Esophagus squamous epithelium (tissue), 4 donors: ENCODE measurements at regions not wholly inside any gene's neighbourhood (a gene's known extent, or its start where the extent isn't known, plus 50 kb on each side); places are given as distances from the start of the nearest gene placed in this dataset.

Experiments used
- CTCF ChIP-seq, 6 experiments: fragments of 450-650 bp in 4 of 6; fragments of 200-600 bp in 2 of 6; sonication (generic) in 2 of 6; IDR thresholded peaks; one replicate each; pipeline ENCODE4 v1.5.1; 2016 to 2019; ENCODE audit warnings: antibody characterized with exemption in 6 of 6, mild to moderate bottlenecking in 4 of 6, moderate library complexity in 4 of 6
- POLR2A ChIP-seq, 4 donors: fragments of 450-650 bp; IDR thresholded peaks; one replicate each; pipeline ENCODE4 v1.6.1; 2017; ENCODE audit warnings: antibody characterized with exemption in 4 of 4, mild to moderate bottlenecking in 4 of 4, moderate library complexity in 3 of 4

GRCh38 chrX:76802708-76803107, 375.2 kb downstream of the MAGEE1 start:
- TF ChIP-seq CTCF (IDR thresholded peaks at IDR 0.05): no peak
- no peak for TF ChIP-seq POLR2A (IDR thresholded peaks at IDR 0.05)
